PFSK-1 (cell line): ENCODE measurements at regions not wholly inside any gene's neighbourhood (a gene's known extent, or its start where the extent isn't known, plus 50 kb on each side); places are given as distances from the start of the nearest gene placed in this dataset.

Experiments used
- POLR2AphosphoS5 ChIP-seq: IDR thresholded peaks from 2 replicates; pipeline ENCODE4 v1.6.1; 2012; ENCODE audit warnings: low read depth, mild to moderate bottlenecking, control low read depth, low read length, moderate library complexity
- REST ChIP-seq, 2 experiments: IDR thresholded peaks; 2 replicates each; pipeline versions ENCODE4 v1.6.1 to v1.8.0; 2011 to 2012; ENCODE audit warnings: low read depth in 2 of 2, low read length in 2 of 2, control low read depth in 1 of 2, inconsistent platforms in 1 of 2, mild to moderate bottlenecking in 1 of 2, moderate library complexity in 1 of 2; ENCODE audit not compliant: insufficient read depth in 1 of 2

DNA sequence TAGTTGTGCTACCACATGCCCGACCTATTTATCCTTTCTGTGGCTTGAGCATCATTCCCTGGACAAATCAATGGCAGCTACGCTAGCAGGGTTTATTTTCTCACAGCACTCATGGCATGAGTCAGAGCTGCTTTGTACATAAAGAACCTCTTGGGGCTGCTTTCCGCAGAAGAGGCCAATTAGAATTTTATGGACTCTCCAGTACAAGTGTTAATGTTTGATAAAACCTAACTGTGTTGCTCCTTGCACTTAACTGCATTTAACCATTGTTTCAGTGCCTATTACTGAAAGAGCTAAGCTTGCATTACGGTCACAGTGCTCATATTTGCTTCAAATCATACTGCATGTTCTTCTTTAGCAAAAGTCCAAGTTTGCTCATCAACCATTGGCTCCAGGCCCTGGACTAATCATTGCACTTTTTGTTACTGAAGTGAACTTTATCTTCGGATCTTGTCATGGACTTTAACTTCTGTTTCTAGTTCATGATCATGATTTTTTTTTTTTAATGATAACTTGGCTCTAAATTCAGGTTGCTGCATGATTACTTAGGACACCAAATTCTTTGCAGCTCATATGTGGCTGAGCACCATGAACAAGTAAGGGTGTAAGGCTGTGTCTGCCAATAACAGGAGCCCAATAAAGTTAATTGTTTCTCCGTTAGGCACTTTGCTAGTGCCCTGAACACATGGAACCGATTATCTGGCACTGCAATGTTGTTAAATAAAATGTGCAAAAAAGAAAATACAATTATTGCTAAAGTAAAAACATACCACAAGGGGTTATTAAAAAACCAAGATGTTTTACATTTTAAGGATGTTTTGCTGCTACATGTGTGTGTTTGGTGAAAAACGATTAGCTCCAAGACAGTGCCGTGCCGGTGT lies 492.2 kb downstream of the KCNJ2 start:
- TF ChIP-seq POLR2AphosphoS5 (no peak), REST (IDR thresholded peaks at IDR 0.05; ENCODE audit: insufficient read depth in 1 of 2, low read depth in 2 of 2, low read length in 2 of 2) (no peak)
